Activated CD4-positive, alpha-beta memory T cell treated with anti-CD3 and anti-CD28 coated beads for 36 hours (primary cell): ENCODE measurements at regions not wholly inside any gene's neighbourhood (a gene's known extent, or its start where the extent isn't known, plus 50 kb on each side); places are given as distances from the start of the nearest gene placed in this dataset.

Experiments
- CTCF ChIA-PET: fragments of 350-600 bp; sonication (Branson Sonifier 250); formaldehyde crosslinking; loops from one replicate; lab custom pipeline; 2021; ENCODE audit warnings: antibody characterized with exemption, inconsistent platforms; lab: Charles Lee
- POLR2A ChIA-PET: fragments of 350-600 bp; sonication (Branson Sonifier 250); formaldehyde crosslinking; loops from one replicate; lab custom pipeline; 2021; ENCODE audit warnings: antibody characterized with exemption; lab: Charles Lee
- DNase-seq: peaks from one replicate; pipeline ENCODE4 v3.0.0-alpha.2; 2020
- H3K27ac Mint-ChIP-seq: one replicate; pipeline ENCODE4 v1.8.0; 2021; ENCODE audit warnings: mixed read lengths
- H3K27me3 Mint-ChIP-seq: one replicate; pipeline ENCODE4 v1.8.0; 2021; ENCODE audit warnings: mixed read lengths
- H3K36me3 Mint-ChIP-seq: one replicate; pipeline ENCODE4 v1.8.0; 2021; ENCODE audit warnings: mixed read lengths
- H3K4me1 Mint-ChIP-seq: one replicate; pipeline ENCODE4 v1.8.0; 2021; ENCODE audit warnings: low read depth, mixed read lengths
- H3K4me3 Mint-ChIP-seq: one replicate; pipeline ENCODE4 v1.8.0; 2021; ENCODE audit warnings: mild to moderate bottlenecking, mixed read lengths
- H3K9me3 Mint-ChIP-seq: one replicate; pipeline ENCODE4 v1.8.0; 2021; ENCODE audit warnings: mixed read lengths
- intact Hi-C: fragments of 100-400 bp; cut with micrococcal nuclease; formaldehyde crosslinking; loops from one replicate; pipeline ENCODE4 v1.15.1; 2023

- ChIA-PET POLR2A (no interaction called here), CTCF (no interaction called here)
- H3K36me3 Mint-ChIP-seq = no peaks in the 10 kb centered on the region
- H3K27ac Mint-ChIP-seq = no peak overlapping the region
- no peak overlapping the region for H3K4me3 Mint-ChIP-seq
- peak; percentile 2 for DNase-seq
- no peaks in the 10 kb centered on the region for H3K4me1 Mint-ChIP-seq
- peaks cover 17% of the 10 kb centered on the region for H3K27me3 Mint-ChIP-seq
- intact Hi-C loops = no loop called here
- no peaks in the 10 kb centered on the region for H3K9me3 Mint-ChIP-seq
These were observed 84.3 kb upstream of the DIO3 start for GRCh38 chr14:101476916-101477553.

DNA sequence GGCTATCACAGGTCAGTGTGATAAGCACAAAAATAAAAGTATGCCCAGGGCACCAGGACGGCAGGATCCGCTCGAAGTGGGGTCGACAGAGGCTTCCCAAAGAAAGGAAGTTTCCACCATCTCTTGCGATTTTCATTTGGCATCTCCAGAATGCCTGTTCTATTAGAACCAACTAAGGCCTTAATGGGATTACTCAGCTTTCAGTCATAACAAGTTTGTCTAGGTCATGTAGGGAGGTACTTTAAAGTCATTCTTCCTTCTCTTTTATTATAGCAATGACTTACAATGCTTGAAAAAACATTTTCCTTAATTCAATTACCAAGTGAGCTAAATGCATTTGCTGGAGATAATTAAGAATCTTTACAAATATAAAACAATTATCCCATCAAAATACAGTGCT is 83.6 kb upstream of the DIO3 start:
- ChIA-PET CTCF (no interaction called here), POLR2A (no interaction called here)
- no peak overlapping the region for H3K27ac Mint-ChIP-seq
- H3K4me1 Mint-ChIP-seq = no peaks in the 10 kb centered on the region
- no peak for DNase-seq
- no peaks in the 10 kb centered on the region for H3K9me3 Mint-ChIP-seq
- no peak overlapping the region for H3K4me3 Mint-ChIP-seq
- intact Hi-C loops = no loop called here
- H3K36me3 Mint-ChIP-seq = no peaks in the 10 kb centered on the region
- H3K27me3 Mint-ChIP-seq = peaks cover 19% of the 10 kb centered on the region

DNA sequence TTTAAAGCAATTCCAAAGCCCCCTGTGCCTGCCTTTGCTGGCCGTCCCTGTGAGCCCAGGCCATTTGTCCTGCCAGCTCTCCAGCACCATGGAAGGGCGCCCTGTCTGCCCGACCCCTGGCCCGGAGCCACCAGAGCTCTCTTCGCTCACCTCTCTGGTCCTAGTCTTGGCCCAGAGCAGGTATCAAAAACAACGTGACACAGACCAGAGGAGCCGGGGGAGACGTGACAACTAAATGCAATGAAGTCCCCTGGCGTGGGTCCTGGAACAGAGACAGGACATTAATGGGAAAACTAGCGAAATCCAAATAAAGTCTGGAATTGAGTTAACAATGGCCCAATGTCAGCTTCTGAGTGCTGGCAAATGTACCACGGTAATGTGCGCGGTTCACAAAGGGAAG is 83.2 kb upstream of the DIO3 start:
- Mint-ChIP-seq H3K4me1 (no peaks in the 10 kb centered on the region), H3K27me3 (peaks cover 19% of the 10 kb centered on the region), H3K4me3 (no peak overlapping the region), H3K36me3 (no peaks in the 10 kb centered on the region), H3K9me3 (no peaks in the 10 kb centered on the region), H3K27ac (no peak overlapping the region)
- DNase-seq = no peak
- ChIA-PET CTCF (no interaction called here), POLR2A (no interaction called here)
- intact Hi-C loops = no loop called here

- ChIA-PET POLR2A (no interaction called here), CTCF (no interaction called here)
- Mint-ChIP-seq H3K4me1 (no peaks in the 10 kb centered on the region), H3K27me3 (peaks cover 26% of the 10 kb centered on the region), H3K36me3 (no peaks in the 10 kb centered on the region), H3K9me3 (peaks cover 8% of the 10 kb centered on the region), H3K27ac (no peak overlapping the region), H3K4me3 (no peak overlapping the region)
- no peak for DNase-seq
- intact Hi-C loops = no loop called here
These were observed 82.4 kb upstream of the DIO3 start for GRCh38 chr14:101478796-101479410.

DNA sequence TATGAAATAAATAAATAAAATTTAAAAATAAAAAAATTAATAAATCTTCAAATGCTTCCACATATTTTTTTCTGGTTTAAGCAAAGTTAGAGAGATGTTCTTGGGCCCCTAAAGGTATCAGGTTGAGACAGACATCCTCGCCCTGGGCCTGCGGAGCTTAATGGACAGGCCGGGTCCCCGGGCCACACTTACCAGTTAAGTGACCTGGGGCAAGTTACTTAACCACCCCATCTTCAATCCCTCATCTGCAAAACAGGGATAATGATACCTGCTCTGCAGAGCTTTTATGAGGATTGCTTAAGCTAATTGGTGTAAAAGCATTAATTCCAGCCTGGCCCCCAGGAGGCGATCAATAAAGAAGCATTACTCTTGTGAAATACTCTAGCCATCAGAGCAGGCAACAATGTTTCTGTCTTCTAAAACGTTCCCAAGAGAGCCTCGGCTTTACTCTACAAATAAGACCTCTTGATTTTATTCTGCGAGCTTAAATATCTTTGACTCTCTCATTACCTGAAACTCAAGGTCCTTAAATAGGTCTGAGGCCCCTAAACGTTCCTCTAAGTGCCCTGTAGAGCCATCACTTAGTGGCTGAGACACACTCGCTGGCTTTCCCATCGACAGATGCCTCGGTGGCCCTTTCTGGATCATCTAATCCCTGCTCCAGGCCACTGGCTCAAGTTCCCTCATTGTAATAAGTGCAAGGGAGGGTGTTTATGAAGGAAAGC is 81.1 kb upstream of the DIO3 start:
- Mint-ChIP-seq H3K4me1 (no peaks in the 10 kb centered on the region), H3K27ac (no peak overlapping the region), H3K27me3 (peaks cover 30% of the 10 kb centered on the region), H3K4me3 (no peak overlapping the region), H3K36me3 (no peaks in the 10 kb centered on the region), H3K9me3 (peaks cover 12% of the 10 kb centered on the region)
- intact Hi-C loops = no loop called here
- no peak for DNase-seq
- ChIA-PET CTCF (no interaction called here), POLR2A (no interaction called here)

GRCh38 chr14:101480747-101481530 is 80.4 kb upstream of the DIO3 start:
- intact Hi-C loops = no loop called here
- no peak for DNase-seq
- no peaks in the 10 kb centered on the region for H3K36me3 Mint-ChIP-seq
- H3K4me3 Mint-ChIP-seq = no peak overlapping the region
- CTCF ChIA-PET = no interaction called here
- H3K4me1 Mint-ChIP-seq = no peaks in the 10 kb centered on the region
- H3K27me3 Mint-ChIP-seq = peaks cover 32% of the 10 kb centered on the region
- peaks cover 12% of the 10 kb centered on the region for H3K9me3 Mint-ChIP-seq
- POLR2A ChIA-PET = no interaction called here
- no peak overlapping the region for H3K27ac Mint-ChIP-seq

- ChIA-PET CTCF (no interaction called here), POLR2A (no interaction called here)
- Mint-ChIP-seq H3K27ac (no peak overlapping the region), H3K36me3 (no peaks in the 10 kb centered on the region), H3K9me3 (peaks cover 14% of the 10 kb centered on the region), H3K27me3 (peaks cover 28% of the 10 kb centered on the region), H3K4me1 (no peaks in the 10 kb centered on the region), H3K4me3 (no peak overlapping the region)
- intact Hi-C loops = no loop called here
- no peak for DNase-seq
These were observed 79.7 kb upstream of the DIO3 start for GRCh38 chr14:101481557-101481956.

DNA sequence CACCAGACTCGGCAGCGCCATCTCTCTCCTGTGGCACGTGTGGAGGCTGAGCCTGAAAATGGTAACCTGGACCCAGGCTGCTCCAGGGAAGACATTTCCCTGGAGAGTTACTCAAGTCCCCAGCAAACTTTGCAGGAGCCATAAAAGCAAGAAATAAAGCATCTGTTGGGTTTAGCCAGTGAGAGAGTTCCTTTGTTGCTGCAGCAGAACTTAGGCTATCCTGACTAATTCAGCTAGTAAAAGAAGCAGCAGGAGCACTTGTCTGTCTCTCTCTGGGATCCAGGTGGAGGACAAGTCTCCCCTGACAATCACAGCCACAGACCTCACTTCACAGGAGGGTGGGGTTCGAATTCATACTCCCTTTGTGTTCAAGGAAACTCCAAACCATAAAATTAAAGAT is 79.2 kb upstream of the DIO3 start:
- H3K27ac Mint-ChIP-seq = no peak overlapping the region
- ChIA-PET CTCF (no interaction called here), POLR2A (no interaction called here)
- H3K4me3 Mint-ChIP-seq = no peak overlapping the region
- no peaks in the 10 kb centered on the region for H3K36me3 Mint-ChIP-seq
- intact Hi-C loops = no loop called here
- DNase-seq = no peak
- H3K27me3 Mint-ChIP-seq = peaks cover 25% of the 10 kb centered on the region
- H3K9me3 Mint-ChIP-seq = peaks cover 19% of the 10 kb centered on the region
- no peaks in the 10 kb centered on the region for H3K4me1 Mint-ChIP-seq

DNA sequence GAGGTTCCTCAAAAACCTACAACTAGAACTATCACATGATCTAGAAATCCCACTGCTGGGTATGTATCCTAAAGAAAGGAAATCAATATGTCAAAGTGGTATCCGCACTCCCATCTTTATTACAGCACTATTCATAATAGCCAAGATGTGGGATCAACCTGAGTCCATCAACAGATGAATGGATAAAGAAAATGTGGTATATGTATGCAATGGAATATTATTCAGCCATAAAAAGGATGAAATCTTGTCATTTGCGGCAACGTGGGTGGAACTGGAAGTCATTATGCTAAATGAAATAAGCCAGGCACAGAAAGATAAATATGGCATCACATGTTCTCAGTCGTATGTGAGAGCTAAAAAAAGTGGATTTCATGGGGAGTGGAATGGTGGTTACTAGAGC is 77.5 kb upstream of the DIO3 start:
- POLR2A ChIA-PET = no interaction called here
- no peak overlapping the region for H3K27ac Mint-ChIP-seq
- CTCF ChIA-PET = no interaction called here
- DNase-seq = no peak
- peaks cover 20% of the 10 kb centered on the region for H3K9me3 Mint-ChIP-seq
- peaks cover 31% of the 10 kb centered on the region for H3K27me3 Mint-ChIP-seq
- H3K4me1 Mint-ChIP-seq = no peaks in the 10 kb centered on the region
- no peak overlapping the region for H3K4me3 Mint-ChIP-seq
- H3K36me3 Mint-ChIP-seq = no peaks in the 10 kb centered on the region
- intact Hi-C loops = no loop called here

GRCh38 chr14:101489092-101489760 is 72.1 kb upstream of the DIO3 start:
- no peak for DNase-seq
- Mint-ChIP-seq H3K4me3 (no peak overlapping the region), H3K36me3 (no peaks in the 10 kb centered on the region), H3K9me3 (peaks cover 10% of the 10 kb centered on the region), H3K27me3 (peaks cover 41% of the 10 kb centered on the region), H3K27ac (no peak overlapping the region), H3K4me1 (no peaks in the 10 kb centered on the region)
- ChIA-PET POLR2A (no interaction called here), CTCF (no interaction called here)
- intact Hi-C loops = no loop called here

- intact Hi-C loops = no loop called here
- POLR2A ChIA-PET = no interaction called here
- no peaks in the 10 kb centered on the region for H3K4me1 Mint-ChIP-seq
- CTCF ChIA-PET = no interaction called here
- peaks cover 9% of the 10 kb centered on the region for H3K9me3 Mint-ChIP-seq
- no peaks in the 10 kb centered on the region for H3K36me3 Mint-ChIP-seq
- peaks cover 37% of the 10 kb centered on the region for H3K27me3 Mint-ChIP-seq
- DNase-seq = no peak
- no peak overlapping the region for H3K4me3 Mint-ChIP-seq
- no peak overlapping the region for H3K27ac Mint-ChIP-seq
These were observed 70.5 kb upstream of the DIO3 start for GRCh38 chr14:101490771-101491170.

GRCh38 chr14:101491841-101492240 is 69.5 kb upstream of the DIO3 start:
- ChIA-PET CTCF (no interaction called here), POLR2A (no interaction called here)
- Mint-ChIP-seq H3K9me3 (peaks cover 4% of the 10 kb centered on the region), H3K4me1 (no peaks in the 10 kb centered on the region), H3K27ac (no peak overlapping the region), H3K27me3 (peaks cover 37% of the 10 kb centered on the region), H3K4me3 (no peak overlapping the region), H3K36me3 (no peaks in the 10 kb centered on the region)
- intact Hi-C loops = no loop called here
- no peak for DNase-seq
